ENCODE measurements at regions not wholly inside any gene's neighbourhood (a gene's known extent, or its start where the extent isn't known, plus 50 kb on each side); places are given as distances from the start of the nearest gene placed in this dataset.

DNA sequence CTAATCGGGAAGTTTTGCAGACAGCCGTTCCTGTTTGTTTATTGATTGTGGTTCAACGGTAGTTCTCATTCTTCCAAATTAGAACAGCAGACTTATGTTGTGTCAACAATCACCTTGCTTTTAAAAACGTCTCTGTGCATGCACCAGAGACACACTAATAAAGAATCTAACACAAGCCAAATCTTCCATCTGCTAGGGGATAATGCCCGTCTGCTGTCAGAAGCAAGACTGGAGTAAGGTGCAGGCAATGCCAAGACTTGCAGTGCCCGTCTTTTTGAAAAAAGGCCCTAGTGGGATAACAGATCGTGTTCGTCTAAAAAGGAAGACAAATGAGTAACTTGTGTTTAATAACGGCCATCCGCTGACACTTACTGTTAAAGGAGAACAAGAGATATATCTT, 158.4 kb downstream of the KCNJ2 start:
- TF ChIP-seq POLR2AphosphoS5 (IDR thresholded peaks at IDR 0.05; ENCODE audit: low read depth, low read length) (no peak), POLR2A (IDR thresholded peaks at IDR 0.05; ENCODE audit: low read depth, low read length) (no peak), TAF1 (IDR thresholded peaks at IDR 0.05; ENCODE audit: low read depth, low read length) (no peak), POU2F2 (IDR thresholded peaks at IDR 0.05; ENCODE audit: low read depth, low read length) (no peak), PAX5 (IDR thresholded peaks at IDR 0.05; ENCODE audit: insufficient read depth, low read length, severe bottlenecking) (no peak), SPI1 (IDR thresholded peaks at IDR 0.05; ENCODE audit: low read depth, low read length) (no peak)
